ENCODE measurements at regions not wholly inside any gene's neighbourhood (a gene's known extent, or its start where the extent isn't known, plus 50 kb on each side); places are given as distances from the start of the nearest gene placed in this dataset.

GRCh38 chr5:153365547-153365946 lies 124.9 kb upstream of the GRIA1 start:
- TF ChIP-seq CTCF (conservative IDR thresholded peaks at IDR 0.05), result no peak
- Histone ChIP-seq H3K4me3 (ENCODE audit: low read length) (no peak overlapping the region), H3K36me3 (ENCODE audit: control insufficient read depth, insufficient read depth, low read length) (no peaks in the 10 kb centered on the region), H3K27me3 (ENCODE audit: control insufficient read depth, insufficient read depth, low read length, poor library complexity, severe bottlenecking) (no peaks in the 10 kb centered on the region), H3K9ac (ENCODE audit: extremely low read depth, low read length, poor library complexity, severe bottlenecking) (no peak overlapping the region), H3K4me1 (ENCODE audit: control insufficient read depth, insufficient read depth, low read length) (no peaks in the 10 kb centered on the region), H3K27ac (ENCODE audit: low read depth, low read length) (no peak overlapping the region), H3K9me3 (ENCODE audit: control insufficient read depth, low read length) (no peaks in the 10 kb centered on the region)
- H3K36me3 Mint-ChIP-seq (ENCODE audit: low read depth), result no peaks in the 10 kb centered on the region
- no peak for DNase-seq
- no peak overlapping the region for H3K4me3 Mint-ChIP-seq
- peaks cover under 1% of the 10 kb centered on the region for H3K27me3 Mint-ChIP-seq (ENCODE audit: insufficient read depth)
- H3K9me3 Mint-ChIP-seq, result no peaks in the 10 kb centered on the region
- H3K4me1 Mint-ChIP-seq, result no peaks in the 10 kb centered on the region
- H3K27ac Mint-ChIP-seq, result no peak overlapping the region

GRCh38 chr5:153367466-153367865 lies 123.0 kb upstream of the GRIA1 start:
- no peaks in the 10 kb centered on the region for H3K4me1 ChIP-seq (ENCODE audit: control insufficient read depth, insufficient read depth, low read length)
- Mint-ChIP-seq H3K36me3 (ENCODE audit: low read depth) (no peaks in the 10 kb centered on the region), H3K27me3 (ENCODE audit: insufficient read depth) (no peaks in the 10 kb centered on the region), H3K4me1 (no peaks in the 10 kb centered on the region), H3K9me3 (no peaks in the 10 kb centered on the region), H3K4me3 (no peak overlapping the region), H3K27ac (no peak overlapping the region)
- TF ChIP-seq CTCF (conservative IDR thresholded peaks at IDR 0.05), result no peak
- H3K27ac ChIP-seq (ENCODE audit: low read depth, low read length), result no peak overlapping the region
- 99 to 100% methylated on average over 2 to 3 of the region's 3 CpGs for WGBS, 2 experiments (ENCODE audit: insufficient coverage in 1 of 2, insufficient read length in 1 of 2)
- no peak for DNase-seq
- no peak overlapping the region for H3K4me3 ChIP-seq (ENCODE audit: low read length)
- no peaks in the 10 kb centered on the region for H3K9me3 ChIP-seq (ENCODE audit: control insufficient read depth, low read length)
- H3K9ac ChIP-seq (ENCODE audit: extremely low read depth, low read length, poor library complexity, severe bottlenecking), result no peak overlapping the region
- H3K36me3 ChIP-seq (ENCODE audit: control insufficient read depth, insufficient read depth, low read length), result no peaks in the 10 kb centered on the region
- H3K27me3 ChIP-seq (ENCODE audit: control insufficient read depth, insufficient read depth, low read length, poor library complexity, severe bottlenecking), result no peaks in the 10 kb centered on the region

- Mint-ChIP-seq H3K36me3 (ENCODE audit: low read depth) (no peaks in the 10 kb centered on the region), H3K27ac (no peak overlapping the region), H3K9me3 (no peaks in the 10 kb centered on the region), H3K4me1 (no peaks in the 10 kb centered on the region), H3K4me3 (no peak overlapping the region), H3K27me3 (ENCODE audit: insufficient read depth) (no peaks in the 10 kb centered on the region)
- no peaks in the 10 kb centered on the region for H3K9me3 ChIP-seq (ENCODE audit: control insufficient read depth, low read length)
- H3K4me1 ChIP-seq (ENCODE audit: control insufficient read depth, insufficient read depth, low read length), result no peaks in the 10 kb centered on the region
- no peak overlapping the region for H3K27ac ChIP-seq (ENCODE audit: low read depth, low read length)
- no peak for DNase-seq
- TF ChIP-seq CTCF (conservative IDR thresholded peaks at IDR 0.05), result no peak
- no peak overlapping the region for H3K4me3 ChIP-seq (ENCODE audit: low read length)
- H3K36me3 ChIP-seq (ENCODE audit: control insufficient read depth, insufficient read depth, low read length), result no peaks in the 10 kb centered on the region
- WGBS, 2 experiments (ENCODE audit: insufficient coverage in 1 of 2, insufficient read length in 1 of 2), result 88 to 89% methylated on average over 4 to 6 of the region's 6 CpGs
- H3K27me3 ChIP-seq (ENCODE audit: control insufficient read depth, insufficient read depth, low read length, poor library complexity, severe bottlenecking), result no peaks in the 10 kb centered on the region
- H3K9ac ChIP-seq (ENCODE audit: extremely low read depth, low read length, poor library complexity, severe bottlenecking), result no peak overlapping the region
Measured at GRCh38 chr5:153372425-153373129, 117.9 kb upstream of the GRIA1 start.

Data from endodermal cell (in vitro differentiated cells).